HG03039 (cell line): ENCODE measurements at regions not wholly inside any gene's neighbourhood (a gene's known extent, or its start where the extent isn't known, plus 50 kb on each side); places are given as distances from the start of the nearest gene placed in this dataset.

Experiments
- ATAC-seq: cut with Tn5 transposase; IDR thresholded peaks from one replicate; pipeline ENCODE4 v1.9.1; 2021; ENCODE audit warnings: mild to moderate bottlenecking, moderate library complexity; ENCODE audit not compliant: unreplicated experiment

DNA sequence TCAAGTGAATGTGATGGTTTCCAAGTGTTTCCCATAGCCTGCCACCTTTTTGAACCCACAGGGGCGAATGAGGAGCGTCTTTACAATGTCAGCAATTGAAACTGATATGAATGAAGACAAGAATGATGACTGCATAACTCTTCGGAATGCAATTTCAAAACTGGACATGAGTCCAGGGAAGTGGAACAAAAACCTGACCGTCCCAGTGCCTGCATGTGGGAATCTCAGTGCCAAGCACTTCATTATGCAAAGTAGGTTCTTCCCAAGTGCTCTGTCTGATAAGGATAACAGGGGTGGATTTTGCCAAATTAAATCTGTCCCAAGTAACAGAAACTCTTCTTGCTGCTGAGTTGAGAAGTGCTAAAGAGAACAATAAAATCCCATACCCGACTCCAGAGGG lies 243.8 kb upstream of the ADAMTS16 start:
- ATAC-seq: no peak

DNA sequence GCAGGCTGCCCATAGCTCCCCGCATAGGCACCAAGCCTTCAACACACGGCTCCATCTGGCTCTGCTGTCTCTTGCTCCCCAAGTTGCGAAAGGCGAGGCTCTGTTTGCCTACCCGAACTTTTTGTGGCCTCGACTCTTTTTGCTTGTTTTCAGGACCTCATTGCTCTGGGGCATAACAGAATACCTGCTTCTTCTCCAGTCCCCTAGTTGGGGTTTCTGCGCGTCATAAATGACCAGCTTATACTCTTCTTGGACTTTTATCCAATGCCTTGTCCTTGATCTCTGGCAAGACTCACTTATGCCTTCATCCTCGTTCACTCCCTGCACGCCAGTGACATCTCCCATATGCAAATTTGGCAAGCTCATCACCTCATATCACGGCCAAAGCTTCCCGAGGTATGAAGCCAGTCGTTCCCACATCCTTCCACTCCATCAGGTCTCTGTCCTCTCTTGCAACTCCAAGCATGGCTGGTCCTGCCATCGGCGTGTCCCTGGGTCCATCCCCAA lies 238.8 kb upstream of the ADAMTS16 start:
- no peak for ATAC-seq

- no peak for ATAC-seq
Measured at GRCh38 chr5:4901924-4902323, 238.2 kb upstream of the ADAMTS16 start.

GRCh38 chr5:4905674-4906520 lies 234.2 kb upstream of the ADAMTS16 start:
- ATAC-seq: no peak

GRCh38 chr5:4906786-4907185 lies 233.3 kb upstream of the ADAMTS16 start:
- ATAC-seq: no peak

- no peak for ATAC-seq
Measured at GRCh38 chr5:4907571-4907970, 232.6 kb upstream of the ADAMTS16 start.

DNA sequence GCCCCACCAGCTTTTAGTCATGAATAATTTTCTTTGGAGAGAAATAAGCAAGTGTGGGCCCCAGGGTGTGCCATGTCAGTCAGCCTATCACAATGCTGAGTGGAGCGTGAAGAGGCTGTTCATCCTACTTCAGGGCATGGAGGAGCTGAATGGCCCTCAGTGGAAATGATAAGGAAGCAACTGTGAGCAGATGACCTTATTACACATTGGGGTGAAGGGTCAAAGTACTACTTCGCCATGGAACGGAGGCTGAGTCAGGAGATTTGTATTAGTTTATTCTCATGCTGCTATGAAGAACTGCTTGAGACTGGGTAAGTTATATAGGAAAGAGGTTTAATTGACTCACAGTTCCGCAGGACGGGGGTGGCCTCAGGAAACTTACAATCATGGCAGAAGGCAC lies 231.0 kb upstream of the ADAMTS16 start:
- no peak for ATAC-seq

DNA sequence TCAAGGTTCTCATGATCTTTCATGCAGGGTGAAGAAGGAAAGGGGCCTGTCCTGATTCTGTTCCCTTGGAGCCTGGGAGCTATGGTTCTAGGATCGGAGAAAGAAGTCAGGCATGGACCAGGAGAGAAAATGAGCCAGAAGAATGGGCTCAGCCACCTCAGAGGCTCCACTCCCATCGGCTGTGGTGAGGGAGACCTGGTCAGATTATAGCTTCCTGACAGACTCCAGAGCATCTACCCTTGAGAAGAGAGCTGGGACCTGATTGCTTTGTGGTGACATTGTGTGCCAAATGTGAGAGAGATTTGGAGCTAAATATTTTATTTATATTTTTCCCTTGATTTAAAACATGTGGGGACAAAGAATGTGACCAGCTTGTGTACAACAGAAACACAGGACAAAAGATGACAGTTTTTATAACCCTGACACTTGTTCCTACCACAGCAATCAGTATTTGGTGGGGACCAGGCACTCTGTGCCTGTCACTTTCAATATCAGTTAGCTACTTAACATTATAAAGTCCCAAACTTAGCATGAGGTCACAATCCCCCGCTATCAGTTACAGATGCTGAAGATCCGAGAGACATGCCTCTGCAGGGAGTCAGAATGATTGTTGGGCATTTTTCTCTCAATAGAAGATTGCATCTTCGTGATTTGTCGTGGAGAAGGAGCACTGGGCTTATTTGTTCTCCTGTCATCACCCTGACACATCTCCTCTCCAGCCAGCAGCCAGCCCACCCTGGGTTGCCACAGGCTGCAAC lies 228.3 kb upstream of the ADAMTS16 start:
- no peak for ATAC-seq

DNA sequence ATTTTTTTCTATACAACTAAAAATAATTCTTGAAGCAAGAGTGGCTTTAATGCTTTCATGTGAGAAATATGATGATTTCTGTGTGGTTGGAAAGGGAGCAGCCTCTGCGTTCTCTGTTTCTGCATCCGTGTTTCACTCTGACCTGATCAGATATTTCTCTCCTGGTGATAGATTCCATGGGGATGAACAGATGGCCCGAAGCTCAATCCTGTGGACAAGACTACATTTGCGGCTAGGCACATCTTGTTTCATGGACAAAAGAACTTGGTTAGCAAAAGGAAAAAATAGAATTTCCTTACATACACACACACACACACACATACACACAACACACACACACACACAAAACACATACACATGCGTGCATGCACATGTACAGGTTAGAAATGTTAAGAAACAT lies 218.2 kb upstream of the ADAMTS16 start:
- no peak for ATAC-seq

DNA sequence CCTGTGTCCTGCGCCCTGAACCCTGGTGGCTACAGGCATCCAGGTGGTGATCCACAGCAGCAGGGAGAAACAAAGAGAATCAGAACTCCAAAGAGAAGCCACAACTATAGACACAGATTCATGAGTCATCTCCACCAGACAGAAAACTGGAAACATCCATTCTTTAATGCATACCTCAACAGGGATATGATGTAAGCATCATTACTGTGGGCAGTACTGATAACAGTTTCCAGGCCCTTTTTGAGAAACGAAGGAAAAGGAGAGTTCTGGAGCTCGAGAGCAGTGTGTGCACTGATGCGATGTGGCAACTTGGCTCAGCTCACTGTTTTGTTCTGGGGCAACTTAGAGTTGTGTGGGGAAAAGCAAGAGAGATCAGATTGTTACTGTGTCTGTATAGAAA lies 215.6 kb upstream of the ADAMTS16 start:
- ATAC-seq: no peak

DNA sequence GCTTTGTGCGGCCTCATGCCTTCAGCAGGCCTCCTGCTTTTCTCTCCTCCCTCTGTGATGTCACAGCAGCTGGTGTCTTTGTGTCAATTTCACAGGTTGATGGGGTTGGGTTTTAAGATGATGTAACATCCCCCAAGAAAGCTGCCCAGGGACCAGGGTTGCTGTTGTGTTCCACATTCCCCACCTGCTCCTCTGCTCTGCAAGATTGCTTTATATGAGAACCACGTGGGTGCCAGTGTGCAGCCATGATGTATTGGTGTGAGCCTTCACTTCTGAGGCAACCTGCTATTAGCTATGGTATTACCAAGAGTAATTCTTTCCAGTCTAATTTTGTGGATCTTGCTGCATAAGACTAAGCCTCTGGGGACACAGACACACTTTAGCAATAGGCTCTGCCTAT lies 213.0 kb upstream of the ADAMTS16 start:
- ATAC-seq: no peak

- no peak for ATAC-seq
Measured at GRCh38 chr5:4928409-4928808, 211.7 kb upstream of the ADAMTS16 start.

- ATAC-seq: no peak
Measured at GRCh38 chr5:4929092-4929655, 211.0 kb upstream of the ADAMTS16 start.

DNA sequence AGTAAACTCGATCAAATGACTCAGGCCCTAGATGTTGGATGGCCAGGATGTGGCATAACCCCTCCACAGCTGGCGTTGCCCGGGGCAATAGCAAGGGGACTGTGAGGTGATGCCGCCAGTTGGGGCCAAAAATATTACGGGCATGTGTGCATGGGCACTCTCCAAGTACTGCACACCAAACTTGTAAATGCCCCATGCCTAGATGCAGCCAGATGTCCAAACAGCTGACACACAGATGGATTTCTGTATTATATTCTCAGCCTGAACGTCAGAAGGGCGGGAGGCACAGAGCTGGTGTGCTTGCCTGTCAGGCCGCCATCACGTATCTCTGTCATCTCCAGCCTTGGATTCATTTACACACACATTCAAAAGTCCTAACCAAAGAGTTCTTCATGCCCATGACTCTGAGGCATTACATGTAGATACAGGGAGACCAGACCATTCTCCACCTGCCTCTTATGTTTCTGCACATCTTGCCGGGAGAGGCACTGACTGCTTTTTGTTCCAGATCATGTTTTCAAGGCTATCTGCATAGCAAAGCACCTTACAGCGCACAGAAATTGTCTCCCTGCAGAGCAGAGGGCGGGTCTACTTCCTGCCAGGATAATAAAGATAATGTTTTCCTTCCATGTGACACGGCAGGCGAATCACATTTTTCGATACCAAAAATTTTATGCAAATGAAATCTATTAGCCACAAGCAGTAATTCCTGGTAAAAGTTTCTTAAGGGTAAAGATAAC lies 200.9 kb upstream of the ADAMTS16 start:
- no peak for ATAC-seq

GRCh38 chr5:4941161-4941560 lies 199.0 kb upstream of the ADAMTS16 start:
- ATAC-seq: no peak

GRCh38 chr5:4941957-4942830 lies 197.9 kb upstream of the ADAMTS16 start:
- no peak for ATAC-seq

GRCh38 chr5:4942831-4943178 lies 197.3 kb upstream of the ADAMTS16 start:
- no peak for ATAC-seq

DNA sequence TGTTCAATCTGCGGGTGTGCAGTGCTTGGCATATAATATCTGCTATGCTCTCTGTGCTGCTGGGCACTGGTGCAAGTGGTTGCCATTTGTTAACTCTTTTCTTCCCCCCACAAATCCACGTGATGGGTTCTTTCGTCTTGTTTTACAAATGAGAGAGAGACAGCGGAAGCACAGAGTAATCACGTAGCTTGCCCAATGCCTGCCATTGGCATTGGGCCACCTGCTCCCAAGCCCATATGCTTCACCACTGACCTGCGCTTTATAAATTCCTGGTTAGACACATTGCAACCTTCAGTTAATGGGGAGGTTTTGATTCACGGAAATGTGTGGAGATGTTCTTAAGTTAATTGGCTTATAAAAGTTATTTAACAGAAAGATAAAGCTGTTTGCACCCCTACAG lies 194.8 kb upstream of the ADAMTS16 start:
- ATAC-seq: no peak

- ATAC-seq: no peak
Measured at GRCh38 chr5:4947106-4947505, 193.0 kb upstream of the ADAMTS16 start.

GRCh38 chr5:4947893-4948536 lies 192.1 kb upstream of the ADAMTS16 start:
- ATAC-seq: no peak
